WI38 (cell line): ENCODE measurements at regions not wholly inside any gene's neighbourhood (a gene's known extent, or its start where the extent isn't known, plus 50 kb on each side); places are given as distances from the start of the nearest gene placed in this dataset.

Experiments
- H3K4me3 ChIP-seq: 2 replicates; pipeline ENCODE4 v1.5.1; 2011; ENCODE audit warnings: low read depth, mild to moderate bottlenecking, control low read depth, low read length
- TF ChIP-seq, protein P1 (sequence below): IDR thresholded peaks from 2 replicates; pipeline ENCODE4 v1.5.1; 2012; ENCODE audit warnings: low read depth, mild to moderate bottlenecking, control low read depth, low read length

GRCh38 chr4:132827522-132827921 lies 321.6 kb upstream of the PCDH10 start:
- no peak overlapping the region for H3K4me3 ChIP-seq
- TF ChIP-seq, protein P1, sequence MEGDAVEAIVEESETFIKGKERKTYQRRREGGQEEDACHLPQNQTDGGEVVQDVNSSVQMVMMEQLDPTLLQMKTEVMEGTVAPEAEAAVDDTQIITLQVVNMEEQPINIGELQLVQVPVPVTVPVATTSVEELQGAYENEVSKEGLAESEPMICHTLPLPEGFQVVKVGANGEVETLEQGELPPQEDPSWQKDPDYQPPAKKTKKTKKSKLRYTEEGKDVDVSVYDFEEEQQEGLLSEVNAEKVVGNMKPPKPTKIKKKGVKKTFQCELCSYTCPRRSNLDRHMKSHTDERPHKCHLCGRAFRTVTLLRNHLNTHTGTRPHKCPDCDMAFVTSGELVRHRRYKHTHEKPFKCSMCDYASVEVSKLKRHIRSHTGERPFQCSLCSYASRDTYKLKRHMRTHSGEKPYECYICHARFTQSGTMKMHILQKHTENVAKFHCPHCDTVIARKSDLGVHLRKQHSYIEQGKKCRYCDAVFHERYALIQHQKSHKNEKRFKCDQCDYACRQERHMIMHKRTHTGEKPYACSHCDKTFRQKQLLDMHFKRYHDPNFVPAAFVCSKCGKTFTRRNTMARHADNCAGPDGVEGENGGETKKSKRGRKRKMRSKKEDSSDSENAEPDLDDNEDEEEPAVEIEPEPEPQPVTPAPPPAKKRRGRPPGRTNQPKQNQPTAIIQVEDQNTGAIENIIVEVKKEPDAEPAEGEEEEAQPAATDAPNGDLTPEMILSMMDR, result no peak

- H3K4me3 ChIP-seq, result no peak overlapping the region
- TF ChIP-seq, protein P1, result no peak
These were observed 310.9 kb upstream of the PCDH10 start for GRCh38 chr4:132838244-132838643.

GRCh38 chr4:132839070-132839469 lies 310.0 kb upstream of the PCDH10 start:
- TF ChIP-seq, protein P1, result no peak
- H3K4me3 ChIP-seq, result no peak overlapping the region

- H3K4me3 ChIP-seq, result no peak overlapping the region
- TF ChIP-seq, protein P1, result no peak
These were observed 289.2 kb upstream of the PCDH10 start for GRCh38 chr4:132859929-132860328.

DNA sequence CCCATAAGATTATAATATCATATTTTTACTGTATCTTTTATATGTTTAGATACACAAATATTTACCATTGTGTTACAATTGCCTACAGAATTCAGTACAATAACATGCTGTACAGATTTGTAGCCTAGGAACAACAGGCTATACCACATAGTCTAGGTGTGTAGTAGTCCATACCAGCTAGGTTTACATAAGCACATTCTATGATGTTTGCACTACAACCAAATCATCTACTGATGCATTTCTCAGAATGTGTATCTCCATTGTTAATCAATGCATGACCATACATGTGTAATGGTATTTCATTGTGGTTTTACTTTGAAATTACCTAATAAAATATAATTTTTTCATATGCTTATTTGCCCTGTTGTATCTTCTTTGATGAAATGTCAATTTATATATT lies 288.1 kb upstream of the PCDH10 start:
- TF ChIP-seq, protein P1, result no peak

GRCh38 chr4:132863619-132864018 lies 285.5 kb upstream of the PCDH10 start:
- no peak overlapping the region for H3K4me3 ChIP-seq
- TF ChIP-seq, protein P1, result no peak

More for the DNA sequence above, 288.1 kb upstream of the PCDH10 start:
- H3K4me3 ChIP-seq, result no peak overlapping the region

DNA sequence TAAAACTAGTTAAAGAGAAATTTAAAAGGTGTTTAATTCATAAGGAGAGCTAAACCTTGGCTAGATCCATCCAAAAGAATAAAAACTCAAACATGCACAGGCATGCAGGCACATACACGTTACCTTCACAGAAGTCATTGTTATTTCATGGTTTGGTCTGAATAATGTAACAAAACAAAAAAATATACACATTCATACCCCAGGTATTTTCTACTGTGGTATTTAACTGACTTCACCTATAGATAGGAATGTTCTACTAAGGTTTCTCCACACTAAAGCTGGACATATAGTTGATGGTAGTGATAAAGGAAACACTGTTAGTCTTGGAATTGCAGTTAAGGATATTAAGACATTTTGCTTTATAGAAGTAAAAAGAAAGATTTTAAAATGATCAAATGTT lies 283.6 kb upstream of the PCDH10 start:
- no peak overlapping the region for H3K4me3 ChIP-seq
- TF ChIP-seq, protein P1, result no peak
